NCI-H774 (cell line): ENCODE measurements at regions not wholly inside any gene's neighbourhood (a gene's known extent, or its start where the extent isn't known, plus 50 kb on each side); places are given as distances from the start of the nearest gene placed in this dataset.

Experiments
- DNase-seq: peaks from one replicate; lab custom pipeline; 2025; lab: John Stamatoyannopoulos, UW

DNA sequence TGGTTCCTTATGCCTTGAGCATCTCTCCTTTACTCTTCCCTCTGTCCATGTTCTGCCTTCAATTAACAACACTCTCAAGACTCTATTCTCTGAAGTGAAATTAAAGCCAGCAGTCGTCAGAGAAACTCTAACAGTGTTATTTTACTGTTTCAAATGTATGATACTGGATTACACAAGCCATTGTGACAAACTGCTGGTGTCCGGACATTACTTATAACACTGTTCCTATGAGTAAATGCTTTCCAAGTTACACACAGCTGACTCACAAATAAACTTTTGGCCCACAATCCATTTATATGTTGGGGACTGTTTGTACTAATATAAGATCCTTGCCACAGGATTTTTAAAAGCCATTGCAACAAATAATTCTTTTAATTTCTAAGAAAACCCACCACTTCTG, 63.2 kb upstream of the GHR start:
- no peak for DNase-seq

DNA sequence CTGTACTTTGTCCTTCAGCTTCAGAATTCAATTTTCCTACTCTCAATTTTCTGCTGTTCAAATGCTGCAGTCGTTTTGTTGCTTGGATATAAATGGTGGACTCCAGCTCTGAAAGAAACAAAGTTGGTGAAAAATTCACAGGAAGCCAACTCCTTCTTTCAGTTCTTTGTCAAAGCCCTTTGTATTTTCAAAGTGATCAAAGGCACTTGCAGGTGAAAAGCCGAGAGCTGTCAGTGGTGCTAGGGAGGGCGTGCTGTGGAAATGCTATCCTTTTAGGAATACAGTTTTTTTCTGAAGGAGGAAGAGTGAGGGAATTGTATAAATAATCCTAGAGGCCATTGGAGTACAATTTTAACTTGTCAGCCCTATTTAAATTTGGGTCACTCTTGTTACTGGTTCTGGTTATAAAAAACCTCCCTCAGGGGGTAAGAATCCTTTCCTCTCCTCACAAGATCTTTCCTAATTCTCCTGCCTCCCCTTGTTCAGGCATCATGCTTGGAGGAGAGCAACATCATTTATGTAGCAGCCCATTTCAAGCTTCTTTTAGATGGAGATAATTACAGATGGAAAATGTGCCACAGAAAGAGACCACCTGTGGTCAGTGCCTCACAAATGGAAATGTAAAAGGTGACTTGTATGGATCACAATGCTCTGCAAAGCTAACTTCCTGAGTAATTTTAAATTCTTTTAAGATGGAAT, 62.5 kb upstream of the GHR start:
- no peak for DNase-seq

DNA sequence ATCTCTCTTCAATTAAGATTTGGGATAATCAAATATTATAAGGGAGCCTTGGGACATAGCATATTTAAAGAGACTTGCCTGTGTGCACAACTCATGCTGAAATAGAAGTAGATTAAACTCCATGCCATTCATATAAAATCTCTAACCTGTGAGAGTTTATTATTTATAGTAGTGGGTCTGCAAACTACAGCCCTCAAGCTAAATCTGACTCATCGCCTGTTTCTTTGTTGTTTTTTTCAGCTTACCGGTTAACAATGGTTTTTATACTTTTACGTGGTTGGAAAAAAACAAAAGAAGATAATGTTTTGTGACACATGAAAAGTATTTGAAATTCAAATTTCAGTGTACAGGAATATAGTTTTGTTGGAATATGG, 61.9 kb upstream of the GHR start:
- no peak for DNase-seq

DNA sequence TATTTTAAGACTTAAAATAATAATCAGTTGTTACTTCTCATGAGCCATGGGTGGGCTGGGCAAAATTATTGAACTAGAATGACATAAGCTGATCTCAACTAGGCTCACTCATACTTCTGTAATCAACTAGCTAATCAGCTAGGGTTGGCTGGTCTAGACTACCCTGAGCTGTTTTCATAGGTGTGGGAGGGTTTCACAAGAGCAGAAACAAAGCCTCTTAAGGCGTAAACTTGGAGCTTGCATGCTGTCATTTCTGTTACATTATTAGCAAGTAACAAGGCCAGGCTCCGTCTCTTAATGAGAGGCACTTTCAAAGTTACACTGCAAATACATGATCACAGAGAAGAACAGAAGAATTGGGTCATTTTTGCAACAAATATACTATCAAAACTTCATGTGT, 57.2 kb upstream of the GHR start:
- no peak for DNase-seq
